ENCODE measurements at regions not wholly inside any gene's neighbourhood (a gene's known extent, or its start where the extent isn't known, plus 50 kb on each side); places are given as distances from the start of the nearest gene placed in this dataset.

GRCh38 chr20:19026901-19027644 lies 185.4 kb upstream of the SLC24A3 start:
- Histone ChIP-seq H3K27me3 (ENCODE audit: low read depth, low read length) (peaks cover 24% of the 10 kb centered on the region), H3K4me1 (ENCODE audit: low read length) (peaks cover 12% of the 10 kb centered on the region), H3K27ac (ENCODE audit: low read length) (no peak overlapping the region), H3K9me3 (ENCODE audit: insufficient read depth, low read length) (no peaks in the 10 kb centered on the region), H2AFZ (ENCODE audit: low read depth, low read length) (no peak overlapping the region), H3K9ac (ENCODE audit: low read length) (no peak overlapping the region), H3K79me2 (ENCODE audit: low read length) (no peaks in the 10 kb centered on the region), H3K4me2 (ENCODE audit: low read length) (no peak overlapping the region), H4K20me1 (ENCODE audit: insufficient read depth, low read length) (no peaks in the 10 kb centered on the region), H3K4me3 (ENCODE audit: low read length) (no peak overlapping the region), H3K36me3 (replicated peaks; ENCODE audit: low read depth, low read length) (no peaks in the 10 kb centered on the region)
- TF ChIP-seq EZH2phosphoT487 (IDR thresholded peaks at IDR 0.05; ENCODE audit: low read depth) (no peak), CTCF (IDR thresholded peaks at IDR 0.05; ENCODE audit: low read depth, low read length) (peak; percentile 19; the same call in 1 of the 2 replicates)

GRCh38 chr20:19027971-19028370 lies 184.5 kb upstream of the SLC24A3 start:
- peaks cover 12% of the 10 kb centered on the region for H3K4me1 ChIP-seq (ENCODE audit: low read length)
- TF ChIP-seq CTCF (IDR thresholded peaks at IDR 0.05; ENCODE audit: low read depth, low read length) (no peak), EZH2phosphoT487 (IDR thresholded peaks at IDR 0.05; ENCODE audit: low read depth) (no peak)
- H2AFZ ChIP-seq (ENCODE audit: low read depth, low read length) = no peak overlapping the region

GRCh38 chr20:19041787-19042186 lies 170.7 kb upstream of the SLC24A3 start:
- H3K4me2 ChIP-seq (ENCODE audit: low read length) = no peak overlapping the region
- H3K36me3 ChIP-seq (replicated peaks; ENCODE audit: low read depth, low read length) = no peaks in the 10 kb centered on the region
- no peak overlapping the region for H3K9ac ChIP-seq (ENCODE audit: low read length)
- H3K27ac ChIP-seq (ENCODE audit: low read length) = no peak overlapping the region
- no peaks in the 10 kb centered on the region for H3K79me2 ChIP-seq (ENCODE audit: low read length)
- H3K4me3 ChIP-seq (ENCODE audit: low read length) = no peak overlapping the region
- TF ChIP-seq CTCF (IDR thresholded peaks at IDR 0.05; ENCODE audit: low read depth, low read length) (no peak), EZH2phosphoT487 (IDR thresholded peaks at IDR 0.05; ENCODE audit: low read depth) (no peak)
- H3K27me3 ChIP-seq (ENCODE audit: low read depth, low read length) = peaks cover 28% of the 10 kb centered on the region
- no peak overlapping the region for H2AFZ ChIP-seq (ENCODE audit: low read depth, low read length)
- no peaks in the 10 kb centered on the region for H3K4me1 ChIP-seq (ENCODE audit: low read length)
- no peaks in the 10 kb centered on the region; the same call in 1 of the 2 replicates for H3K9me3 ChIP-seq (ENCODE audit: insufficient read depth, low read length)
- no peaks in the 10 kb centered on the region for H4K20me1 ChIP-seq (ENCODE audit: insufficient read depth, low read length)

More at GRCh38 chr20:19027971-19028370, 184.5 kb upstream of the SLC24A3 start:
- H3K27ac ChIP-seq (ENCODE audit: low read length) = no peak overlapping the region
- no peaks in the 10 kb centered on the region for H4K20me1 ChIP-seq (ENCODE audit: insufficient read depth, low read length)
- peaks cover 22% of the 10 kb centered on the region for H3K27me3 ChIP-seq (ENCODE audit: low read depth, low read length)
- H3K4me2 ChIP-seq (ENCODE audit: low read length) = no peak overlapping the region
- no peak overlapping the region for H3K4me3 ChIP-seq (ENCODE audit: low read length)
- no peaks in the 10 kb centered on the region for H3K36me3 ChIP-seq (replicated peaks; ENCODE audit: low read depth, low read length)
- no peak overlapping the region for H3K9ac ChIP-seq (ENCODE audit: low read length)
- no peaks in the 10 kb centered on the region for H3K79me2 ChIP-seq (ENCODE audit: low read length)
- no peaks in the 10 kb centered on the region for H3K9me3 ChIP-seq (ENCODE audit: insufficient read depth, low read length)

DNA sequence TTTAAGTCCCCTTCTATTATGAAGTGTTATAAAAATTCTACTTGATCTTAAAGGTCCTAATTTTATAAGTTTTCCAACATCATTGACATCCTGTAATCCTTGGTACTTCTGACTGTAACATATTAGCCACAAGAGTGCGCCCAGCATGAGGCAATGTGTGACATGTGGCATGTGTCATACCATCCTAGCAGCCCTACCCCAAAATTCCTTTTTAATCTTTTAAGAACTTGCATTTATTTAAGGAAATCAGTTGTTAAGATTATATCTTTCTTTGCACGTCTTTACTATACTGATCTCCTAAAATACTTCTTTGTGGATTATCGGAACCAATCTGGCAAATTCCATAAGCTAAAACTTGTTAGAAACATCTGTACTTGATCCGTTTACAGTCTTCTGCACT lies 167.1 kb upstream of the SLC24A3 start:
- Histone ChIP-seq H3K27ac (ENCODE audit: low read length) (no peak overlapping the region), H3K4me2 (ENCODE audit: low read length) (no peak overlapping the region), H2AFZ (ENCODE audit: low read depth, low read length) (no peak overlapping the region), H3K4me3 (ENCODE audit: low read length) (no peak overlapping the region), H3K9ac (ENCODE audit: low read length) (no peak overlapping the region), H3K9me3 (ENCODE audit: insufficient read depth, low read length) (no peaks in the 10 kb centered on the region; the same call in 1 of the 2 replicates), H3K27me3 (ENCODE audit: low read depth, low read length) (peaks cover 28% of the 10 kb centered on the region), H3K36me3 (replicated peaks; ENCODE audit: low read depth, low read length) (no peaks in the 10 kb centered on the region), H4K20me1 (ENCODE audit: insufficient read depth, low read length) (no peaks in the 10 kb centered on the region), H3K79me2 (ENCODE audit: low read length) (no peaks in the 10 kb centered on the region), H3K4me1 (ENCODE audit: low read length) (no peaks in the 10 kb centered on the region)
- peak; percentile 20; the same call in 1 of the 2 replicates for TF ChIP-seq CTCF (IDR thresholded peaks at IDR 0.05; ENCODE audit: low read depth, low read length)
- no peak for TF ChIP-seq EZH2phosphoT487 (IDR thresholded peaks at IDR 0.05; ENCODE audit: low read depth)

Measured in OCI-LY3 (cell line).